GM23248 (cell line): ENCODE measurements at regions not wholly inside any gene's neighbourhood (a gene's known extent, or its start where the extent isn't known, plus 50 kb on each side); places are given as distances from the start of the nearest gene placed in this dataset.

Experiments
- EZH2 ChIP-seq: fragments of 200-600 bp; sonication (generic); IDR thresholded peaks from 2 replicates; pipeline ENCODE4 v1.6.1; 2018; ENCODE audit warnings: antibody characterized with exemption, mild to moderate bottlenecking; ENCODE audit not compliant: insufficient read depth, poor library complexity, severe bottlenecking
- EZH2phosphoT487 ChIP-seq: fragments of 200-600 bp; sonication (generic); IDR thresholded peaks from 2 replicates; pipeline ENCODE4 v1.6.1; 2018; ENCODE audit warnings: antibody characterized with exemption, moderate library complexity, mild to moderate bottlenecking, low read depth; ENCODE audit not compliant: insufficient read depth

DNA sequence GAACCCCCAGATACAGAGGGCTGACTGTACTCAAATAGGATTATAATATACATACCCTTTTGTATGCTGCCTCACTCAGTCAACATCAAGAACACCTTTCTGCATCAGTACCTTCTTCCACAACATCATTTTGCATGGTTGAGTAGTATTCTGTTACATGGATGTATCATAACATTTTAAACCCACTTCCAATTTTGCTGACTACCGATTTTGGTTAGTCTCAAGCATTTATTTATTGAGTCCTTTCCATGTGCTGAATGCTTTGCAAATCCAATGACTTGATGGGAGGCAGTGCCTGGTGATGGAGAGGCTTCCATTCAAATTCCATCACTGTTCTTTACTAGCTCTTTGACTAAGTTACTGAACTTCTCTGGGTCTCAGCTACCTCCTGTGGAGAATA lies 182.0 kb upstream of the KLF4 start:
- TF ChIP-seq EZH2 (no peak), EZH2phosphoT487 (no peak)
